ENCODE measurements at regions not wholly inside any gene's neighbourhood (a gene's known extent, or its start where the extent isn't known, plus 50 kb on each side); places are given as distances from the start of the nearest gene placed in this dataset.

GRCh38 chr17:73743518-73744201 lies 99.4 kb upstream of the SDK2 start:
- ChIA-PET CTCF (no interaction called here), POLR2A (no interaction called here)
- no peaks in the 10 kb centered on the region for H3K27me3 Mint-ChIP-seq
- H3K4me1 Mint-ChIP-seq = peaks cover 11% of the 10 kb centered on the region
- intact Hi-C loops (cut with DNase I, micrococcal nuclease) = no loop called here
- no peak for ATAC-seq
- H3K9me3 Mint-ChIP-seq (ENCODE audit: low read depth) = no peaks in the 10 kb centered on the region
- H3K36me3 Mint-ChIP-seq (ENCODE audit: low read depth) = no peaks in the 10 kb centered on the region
- no peak overlapping the region for H3K27ac Mint-ChIP-seq
- no peak overlapping the region for H3K4me3 Mint-ChIP-seq
- DNase-seq = no peak

GRCh38 chr17:73744411-73744810 lies 100.2 kb upstream of the SDK2 start:
- Mint-ChIP-seq H3K27ac (no peak overlapping the region), H3K36me3 (ENCODE audit: low read depth) (no peaks in the 10 kb centered on the region), H3K27me3 (no peaks in the 10 kb centered on the region), H3K4me1 (peaks cover 11% of the 10 kb centered on the region), H3K9me3 (ENCODE audit: low read depth) (no peaks in the 10 kb centered on the region), H3K4me3 (no peak overlapping the region)
- ChIA-PET CTCF (no interaction called here), POLR2A (no interaction called here)
- no peak for DNase-seq
- intact Hi-C loops (cut with DNase I, micrococcal nuclease) = no loop called here
- no peak for ATAC-seq

- no peaks in the 10 kb centered on the region for H3K4me1 Mint-ChIP-seq
- DNase-seq (no peak), ATAC-seq (no peak)
- ChIA-PET CTCF (no interaction called here), POLR2A (no interaction called here)
- H3K9me3 Mint-ChIP-seq (ENCODE audit: low read depth) = no peaks in the 10 kb centered on the region
- H3K36me3 Mint-ChIP-seq (ENCODE audit: low read depth) = no peaks in the 10 kb centered on the region
- H3K27ac Mint-ChIP-seq = no peak overlapping the region
- intact Hi-C loops (cut with DNase I, micrococcal nuclease) = no loop called here
- no peak overlapping the region for H3K4me3 Mint-ChIP-seq
- no peaks in the 10 kb centered on the region for H3K27me3 Mint-ChIP-seq
Observed at GRCh38 chr17:73746314-73747073, 102.2 kb upstream of the SDK2 start.

- ChIA-PET CTCF (interaction anchor here (0.7 kb wide), 1 partner anchor 419 kb away, joined by 4 read pairs; no protein-coding TSS in a partner anchor), POLR2A (no interaction called here)
- Mint-ChIP-seq H3K9me3 (ENCODE audit: low read depth) (no peaks in the 10 kb centered on the region), H3K4me1 (no peaks in the 10 kb centered on the region), H3K36me3 (ENCODE audit: low read depth) (no peaks in the 10 kb centered on the region), H3K4me3 (no peak overlapping the region), H3K27me3 (no peaks in the 10 kb centered on the region), H3K27ac (no peak overlapping the region)
- DNase-seq = no peak
- no peak for ATAC-seq
- intact Hi-C loops (cut with DNase I, micrococcal nuclease) = no loop called here
Observed at GRCh38 chr17:73747221-73748002, 103.2 kb upstream of the SDK2 start.

GRCh38 chr17:73748508-73748907 lies 104.3 kb upstream of the SDK2 start:
- ATAC-seq = no peak
- ChIA-PET CTCF (no interaction called here), POLR2A (no interaction called here)
- no peaks in the 10 kb centered on the region for H3K9me3 Mint-ChIP-seq (ENCODE audit: low read depth)
- intact Hi-C loops (cut with DNase I, micrococcal nuclease) = no loop called here
- no peaks in the 10 kb centered on the region for H3K27me3 Mint-ChIP-seq
- H3K36me3 Mint-ChIP-seq (ENCODE audit: low read depth) = no peaks in the 10 kb centered on the region
- no peaks in the 10 kb centered on the region for H3K4me1 Mint-ChIP-seq
- DNase-seq = no peak
- no peak overlapping the region for H3K4me3 Mint-ChIP-seq
- no peak overlapping the region for H3K27ac Mint-ChIP-seq

GRCh38 chr17:73749337-73749823 lies 105.1 kb upstream of the SDK2 start:
- Mint-ChIP-seq H3K27ac (no peak overlapping the region), H3K4me3 (no peak overlapping the region), H3K36me3 (ENCODE audit: low read depth) (no peaks in the 10 kb centered on the region), H3K9me3 (ENCODE audit: low read depth) (no peaks in the 10 kb centered on the region), H3K27me3 (no peaks in the 10 kb centered on the region), H3K4me1 (no peaks in the 10 kb centered on the region)
- intact Hi-C loops (cut with DNase I, micrococcal nuclease) = no loop called here
- no peak for DNase-seq
- POLR2A ChIA-PET = no interaction called here
- CTCF ChIA-PET = no interaction called here
- peak; percentile 55 for ATAC-seq

GRCh38 chr17:73749928-73750605 lies 105.8 kb upstream of the SDK2 start:
- POLR2A ChIA-PET = no interaction called here
- intact Hi-C loops (cut with DNase I, micrococcal nuclease) = no loop called here
- no peak overlapping the region for H3K27ac Mint-ChIP-seq

GRCh38 chr17:73750975-73751374 lies 106.7 kb upstream of the SDK2 start:
- no peaks in the 10 kb centered on the region for H3K27me3 Mint-ChIP-seq
- intact Hi-C loops (cut with DNase I, micrococcal nuclease) = no loop called here
- H3K9me3 Mint-ChIP-seq (ENCODE audit: low read depth) = no peaks in the 10 kb centered on the region
- ChIA-PET POLR2A (no interaction called here), CTCF (no interaction called here)
- H3K36me3 Mint-ChIP-seq (ENCODE audit: low read depth) = no peaks in the 10 kb centered on the region
- no peak for ATAC-seq
- H3K27ac Mint-ChIP-seq = no peak overlapping the region
- no peak for DNase-seq
- no peak overlapping the region for H3K4me3 Mint-ChIP-seq
- no peaks in the 10 kb centered on the region for H3K4me1 Mint-ChIP-seq

More at GRCh38 chr17:73749928-73750605, 105.8 kb upstream of the SDK2 start:
- H3K4me1 Mint-ChIP-seq = no peaks in the 10 kb centered on the region
- H3K27me3 Mint-ChIP-seq = no peaks in the 10 kb centered on the region
- CTCF ChIA-PET = no interaction called here
- no peak overlapping the region for H3K4me3 Mint-ChIP-seq
- DNase-seq (no peak), ATAC-seq (no peak)
- no peaks in the 10 kb centered on the region for H3K9me3 Mint-ChIP-seq (ENCODE audit: low read depth)
- H3K36me3 Mint-ChIP-seq (ENCODE audit: low read depth) = no peaks in the 10 kb centered on the region

- ChIA-PET CTCF (no interaction called here), POLR2A (no interaction called here)
- intact Hi-C loops (cut with DNase I, micrococcal nuclease) = no loop called here
Observed at GRCh38 chr17:73753751-73754496, 109.7 kb upstream of the SDK2 start.

GRCh38 chr17:73754886-73755400 lies 110.7 kb upstream of the SDK2 start:
- POLR2A ChIA-PET = no interaction called here
- Mint-ChIP-seq H3K9me3 (ENCODE audit: low read depth) (no peaks in the 10 kb centered on the region), H3K4me1 (peaks cover 9% of the 10 kb centered on the region), H3K4me3 (no peak overlapping the region), H3K27ac (no peak overlapping the region), H3K27me3 (no peaks in the 10 kb centered on the region), H3K36me3 (ENCODE audit: low read depth) (no peaks in the 10 kb centered on the region)
- DNase-seq (no peak), ATAC-seq (no peak)
- CTCF ChIA-PET = no interaction called here
- intact Hi-C loops (cut with DNase I, micrococcal nuclease) = no loop called here

More at GRCh38 chr17:73753751-73754496, 109.7 kb upstream of the SDK2 start:
- H3K36me3 Mint-ChIP-seq (ENCODE audit: low read depth) = no peaks in the 10 kb centered on the region
- H3K4me3 Mint-ChIP-seq = no peak overlapping the region
- no peak overlapping the region for H3K27ac Mint-ChIP-seq
- no peaks in the 10 kb centered on the region for H3K9me3 Mint-ChIP-seq (ENCODE audit: low read depth)
- ATAC-seq (no peak), DNase-seq (no peak)
- peaks cover 9% of the 10 kb centered on the region for H3K4me1 Mint-ChIP-seq
- H3K27me3 Mint-ChIP-seq = no peaks in the 10 kb centered on the region

GRCh38 chr17:73757420-73757819 lies 113.2 kb upstream of the SDK2 start:
- Mint-ChIP-seq H3K27me3 (no peaks in the 10 kb centered on the region), H3K36me3 (ENCODE audit: low read depth) (no peaks in the 10 kb centered on the region), H3K4me3 (no peak overlapping the region), H3K27ac (no peak overlapping the region), H3K4me1 (peaks cover 9% of the 10 kb centered on the region), H3K9me3 (ENCODE audit: low read depth) (no peaks in the 10 kb centered on the region)
- DNase-seq (no peak), ATAC-seq (peak; percentile 16)
- intact Hi-C loops (cut with DNase I, micrococcal nuclease) = no loop called here
- ChIA-PET POLR2A (no interaction called here), CTCF (no interaction called here)

All from activated CD4-positive, alpha-beta T cell treated with anti-CD3 and anti-CD28 coated beads for 36 hours (primary cell).